HG03460 (cell line): ENCODE measurements at regions not wholly inside any gene's neighbourhood (a gene's known extent, or its start where the extent isn't known, plus 50 kb on each side); places are given as distances from the start of the nearest gene placed in this dataset.
"Not testable (repeated sequence)": the region's sequence is repeated elsewhere in the genome, so short reads cannot be mapped to it uniquely, and the experiment has no call there.

Experiments
- ATAC-seq: cut with Tn5 transposase; IDR thresholded peaks from one replicate; pipeline ENCODE4 v1.9.1; 2021; ENCODE audit not compliant: unreplicated experiment

- no peak for ATAC-seq
Measured at GRCh38 chr13:88376760-88377388, 705.7 kb downstream of the SLITRK5 start.

DNA sequence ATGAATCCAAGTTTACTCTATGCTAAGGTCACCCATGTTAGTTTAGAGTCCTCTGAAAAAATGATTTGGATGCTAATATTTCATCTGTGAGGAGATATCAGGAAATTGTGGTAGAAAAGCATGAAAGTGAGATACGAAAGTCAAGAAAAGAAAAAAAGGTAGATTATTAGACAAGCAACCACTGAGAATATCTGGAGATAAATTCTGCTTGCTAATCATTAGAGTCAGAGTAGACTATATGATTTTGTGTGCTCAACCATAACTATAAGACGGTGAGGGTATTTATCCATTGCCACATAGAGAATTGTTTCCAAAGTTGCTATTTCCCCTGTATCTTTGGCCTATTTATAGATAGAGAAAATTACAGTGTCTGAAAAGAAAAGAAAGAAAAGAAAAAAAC lies 706.7 kb downstream of the SLITRK5 start:
- no peak for ATAC-seq

DNA sequence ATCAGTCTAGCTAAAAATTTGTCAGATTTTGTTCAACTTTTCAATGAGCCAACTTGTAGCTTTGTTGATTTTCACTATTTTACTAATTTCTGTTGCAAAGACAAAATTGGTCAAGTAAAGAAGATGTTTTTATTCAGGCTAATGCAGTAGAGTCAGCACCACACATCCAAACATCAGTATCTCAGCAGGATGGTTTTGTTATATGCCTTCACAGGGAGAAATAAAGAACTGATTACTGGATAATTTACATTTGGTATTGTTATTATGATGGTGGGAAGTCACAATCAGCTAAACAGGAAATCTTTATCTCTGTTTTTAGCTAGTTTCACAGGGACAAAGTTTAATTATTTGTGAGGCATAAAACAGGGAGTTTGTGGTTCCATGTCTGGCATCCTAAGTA lies 713.4 kb downstream of the SLITRK5 start:
- ATAC-seq, result no peak

DNA sequence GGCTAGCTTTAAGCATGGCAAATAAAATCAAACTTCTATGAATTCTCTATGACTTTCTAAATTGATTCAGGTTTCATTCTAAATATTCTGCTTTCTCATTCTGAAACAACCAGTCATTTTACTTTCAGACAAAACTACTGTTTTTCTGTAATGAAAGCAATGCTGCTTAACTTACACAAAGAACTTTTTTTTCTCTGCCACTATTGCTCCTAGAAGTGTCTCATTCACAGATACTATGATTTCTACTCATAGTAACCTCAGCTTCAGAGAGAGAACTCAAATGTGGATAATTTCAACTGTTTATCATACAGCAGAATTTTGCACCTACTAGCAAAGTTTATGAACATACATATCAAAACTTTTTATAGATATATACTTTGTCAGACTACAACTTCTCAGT lies 724.6 kb downstream of the SLITRK5 start:
- no peak for ATAC-seq

- no peak for ATAC-seq
Measured at GRCh38 chr13:88411696-88412095, 740.5 kb downstream of the SLITRK5 start.

DNA sequence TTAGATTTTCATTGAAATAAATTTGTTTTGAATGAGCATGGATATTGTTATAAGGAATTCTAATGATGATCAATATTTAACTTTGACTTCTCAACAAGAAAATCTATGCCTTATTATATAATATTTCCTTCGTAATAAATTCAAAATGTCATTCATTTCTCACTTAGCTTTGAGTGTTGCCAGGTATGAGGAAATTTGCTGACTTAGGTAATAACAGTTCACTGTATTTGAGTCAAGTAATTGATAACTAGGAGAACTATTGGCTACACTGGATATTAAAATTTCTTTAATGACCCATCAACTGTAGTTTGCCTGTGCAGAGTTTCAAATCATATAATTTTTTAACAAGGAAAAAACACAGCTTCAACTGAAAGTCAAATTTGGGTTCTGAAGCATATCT lies 746.6 kb downstream of the SLITRK5 start:
- ATAC-seq, result no peak

GRCh38 chr13:88424463-88424862 lies 753.3 kb downstream of the SLITRK5 start:
- ATAC-seq, result no peak

DNA sequence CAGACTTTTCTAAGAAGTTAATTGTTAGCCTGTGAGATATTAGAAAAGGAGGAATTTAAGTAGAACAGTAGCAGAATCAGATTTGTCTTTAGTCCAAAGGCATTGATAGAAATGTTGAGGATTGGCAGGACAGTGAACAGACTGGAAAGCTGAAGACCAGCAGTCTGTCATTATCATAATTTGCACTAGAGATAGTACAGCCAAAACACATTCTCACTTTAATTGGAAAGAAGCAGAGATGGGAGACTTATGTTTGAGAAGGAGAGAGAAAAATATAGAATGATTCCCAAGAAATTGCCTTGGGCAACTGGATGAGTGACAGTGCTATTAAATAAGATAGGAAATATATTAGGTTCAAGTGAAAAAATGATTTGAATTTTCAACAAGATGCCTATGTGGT lies 755.5 kb downstream of the SLITRK5 start:
- no peak for ATAC-seq

DNA sequence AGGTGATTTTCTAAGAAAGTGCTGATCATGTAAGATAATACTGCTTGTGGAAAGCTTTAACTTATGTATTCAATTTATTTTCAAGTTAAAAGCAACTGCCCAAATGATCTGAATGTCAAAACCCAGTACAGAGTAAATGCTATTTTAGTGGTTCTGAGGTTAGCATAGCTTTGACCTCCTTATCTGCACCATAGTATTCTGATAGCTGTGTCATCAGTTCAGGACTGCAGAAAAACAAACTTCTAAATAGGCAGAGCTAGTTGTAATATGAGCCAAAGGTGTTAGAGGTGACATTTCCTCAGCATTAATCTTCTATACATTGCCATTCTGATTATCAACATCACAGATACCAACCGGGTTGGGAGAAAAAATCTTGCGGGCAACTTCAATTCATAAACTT lies 758.7 kb downstream of the SLITRK5 start:
- no peak for ATAC-seq

GRCh38 chr13:88434953-88435352 lies 763.8 kb downstream of the SLITRK5 start:
- no peak for ATAC-seq

DNA sequence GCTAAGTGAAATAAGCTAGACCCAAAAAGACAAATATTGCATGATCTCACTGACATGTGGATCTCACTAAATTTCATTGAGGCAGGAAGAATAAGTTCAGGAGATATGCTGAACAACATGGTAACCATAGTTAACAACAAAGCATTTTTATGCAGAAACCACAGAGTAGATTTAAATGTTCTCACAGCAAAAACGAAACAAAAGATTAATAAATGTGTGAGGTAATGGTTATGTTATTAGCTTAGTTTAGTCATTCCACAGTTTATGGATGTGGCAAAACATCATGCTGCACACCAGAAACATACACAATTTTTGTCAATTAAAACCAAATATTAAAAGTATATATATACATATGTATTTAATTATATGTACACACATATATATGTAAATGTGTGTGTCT lies 765.8 kb downstream of the SLITRK5 start:
- no peak for ATAC-seq

GRCh38 chr13:88450515-88450914 lies 779.3 kb downstream of the SLITRK5 start:
- no peak for ATAC-seq

- ATAC-seq, result no peak
Measured at GRCh38 chr13:88456151-88456550, 785.0 kb downstream of the SLITRK5 start.

- no peak for ATAC-seq
Measured at GRCh38 chr13:88459331-88459730, 788.2 kb downstream of the SLITRK5 start.

DNA sequence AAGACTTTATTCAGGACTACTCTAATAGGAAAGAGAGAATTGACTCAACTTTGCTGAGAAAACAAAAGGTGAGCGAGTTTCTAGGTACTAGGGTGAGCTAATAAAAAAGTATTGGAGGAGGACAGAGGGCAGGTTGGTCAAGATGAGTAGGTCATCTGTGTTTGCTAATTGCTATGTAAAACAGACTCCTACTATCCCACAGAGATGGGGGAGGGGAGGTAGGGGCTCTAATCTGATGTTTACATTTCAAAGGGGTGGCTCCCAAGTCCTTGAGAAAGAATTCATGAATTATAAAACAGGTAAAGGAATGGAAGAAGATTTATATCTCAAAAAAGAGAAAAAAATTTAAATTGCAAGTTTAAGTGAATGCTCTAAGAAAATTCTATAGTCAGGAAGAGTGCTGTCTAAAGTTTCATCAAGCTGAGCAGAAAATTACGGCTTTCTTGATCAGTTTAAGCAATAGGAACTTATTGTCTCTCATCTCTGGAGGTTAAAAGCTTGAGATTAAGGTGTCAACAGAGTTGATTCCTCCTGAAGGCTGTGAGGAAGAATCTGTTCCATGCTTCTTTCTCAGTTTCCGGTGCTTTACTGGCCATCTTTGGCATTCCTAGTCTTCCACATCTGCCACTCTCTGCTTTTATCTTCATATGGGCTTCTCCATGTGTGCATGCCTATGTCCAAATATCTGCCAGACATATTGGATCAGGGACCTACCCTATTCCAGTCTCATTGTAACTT lies 790.3 kb downstream of the SLITRK5 start:
- ATAC-seq, result no peak

DNA sequence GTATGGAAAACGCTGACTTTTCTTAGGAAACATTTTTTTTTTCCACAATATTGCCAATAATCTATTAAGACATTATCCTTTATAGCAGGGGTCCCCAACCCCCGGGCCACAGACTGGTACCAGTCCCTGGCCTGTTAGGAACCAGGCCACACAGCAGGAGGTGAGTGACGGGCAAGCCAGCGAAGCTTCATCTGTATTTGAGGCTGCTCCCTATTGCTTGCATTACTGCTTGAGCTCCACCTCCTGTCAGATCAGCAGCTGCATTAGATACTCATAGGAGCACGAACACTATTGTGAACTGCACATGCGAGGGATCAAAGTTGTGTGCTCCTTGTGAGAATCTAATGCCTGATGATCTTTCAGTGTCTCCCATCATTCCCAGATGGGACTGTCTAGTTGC lies 793.7 kb downstream of the SLITRK5 start:
- no peak for ATAC-seq

DNA sequence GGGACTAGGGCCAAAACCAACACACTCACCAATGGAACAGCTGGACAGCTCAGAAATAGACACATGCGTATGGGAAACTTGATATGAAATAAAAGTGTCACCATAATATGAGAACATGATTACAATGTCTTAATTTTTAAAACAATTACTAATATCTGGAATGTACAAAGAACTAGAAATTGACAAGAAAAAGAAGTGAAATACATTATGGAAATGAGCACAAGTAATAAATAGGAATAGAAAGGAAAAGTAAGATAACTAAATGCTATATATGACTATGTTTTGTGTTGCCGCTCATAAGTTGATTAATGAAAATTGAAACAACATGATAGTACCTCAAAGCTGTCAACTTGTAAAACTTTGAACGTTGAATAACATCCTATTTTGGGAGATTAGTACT lies 801.1 kb downstream of the SLITRK5 start:
- ATAC-seq, result no peak

GRCh38 chr13:88483202-88483601 lies 812.0 kb downstream of the SLITRK5 start:
- no peak for ATAC-seq

GRCh38 chr13:88507909-88508308 lies 836.7 kb downstream of the SLITRK5 start:
- no peak for ATAC-seq

- not testable (repeated sequence) for ATAC-seq
Measured at GRCh38 chr13:88512993-88513392, 841.8 kb downstream of the SLITRK5 start.

GRCh38 chr13:88526186-88526852 lies 855.1 kb downstream of the SLITRK5 start:
- no peak for ATAC-seq

GRCh38 chr13:88526853-88527215 lies 855.7 kb downstream of the SLITRK5 start:
- ATAC-seq, result no peak
